HG02642 (cell line): ENCODE measurements at regions not wholly inside any gene's neighbourhood (a gene's known extent, or its start where the extent isn't known, plus 50 kb on each side); places are given as distances from the start of the nearest gene placed in this dataset.

Source experiments
- ATAC-seq: cut with Tn5 transposase; IDR thresholded peaks from one replicate; pipeline ENCODE4 v1.9.1; 2021; ENCODE audit warnings: mild to moderate bottlenecking; ENCODE audit not compliant: unreplicated experiment, poor library complexity

DNA sequence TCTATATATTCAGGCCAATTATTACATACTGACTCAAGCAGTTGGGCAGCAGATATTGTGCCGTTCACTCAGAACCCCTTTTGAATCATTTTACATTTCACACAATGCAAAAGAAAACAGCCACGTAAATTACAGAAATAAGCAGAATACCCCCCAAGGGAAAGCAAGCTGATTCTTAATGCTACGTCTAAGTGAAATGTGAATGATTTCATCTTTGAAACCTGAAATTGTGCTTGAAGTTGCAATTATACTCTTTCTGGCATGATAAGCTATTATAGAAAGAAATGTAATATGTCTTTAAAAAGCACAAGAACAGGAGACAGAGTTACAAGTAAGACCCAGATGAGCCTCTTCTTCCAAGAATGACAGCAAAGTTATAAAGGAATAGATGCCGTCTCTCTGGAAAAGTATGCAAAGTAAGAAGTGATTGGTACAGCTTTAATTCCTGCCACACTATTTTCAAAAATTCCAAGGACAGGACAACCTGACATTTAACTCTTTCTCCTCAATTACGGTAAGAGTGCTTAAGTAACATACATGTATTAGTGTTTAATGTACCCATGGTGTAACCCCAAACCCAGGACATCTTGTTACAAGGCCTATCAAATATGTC, 891.5 kb upstream of the ADGRL2 start:
- no peak for ATAC-seq

DNA sequence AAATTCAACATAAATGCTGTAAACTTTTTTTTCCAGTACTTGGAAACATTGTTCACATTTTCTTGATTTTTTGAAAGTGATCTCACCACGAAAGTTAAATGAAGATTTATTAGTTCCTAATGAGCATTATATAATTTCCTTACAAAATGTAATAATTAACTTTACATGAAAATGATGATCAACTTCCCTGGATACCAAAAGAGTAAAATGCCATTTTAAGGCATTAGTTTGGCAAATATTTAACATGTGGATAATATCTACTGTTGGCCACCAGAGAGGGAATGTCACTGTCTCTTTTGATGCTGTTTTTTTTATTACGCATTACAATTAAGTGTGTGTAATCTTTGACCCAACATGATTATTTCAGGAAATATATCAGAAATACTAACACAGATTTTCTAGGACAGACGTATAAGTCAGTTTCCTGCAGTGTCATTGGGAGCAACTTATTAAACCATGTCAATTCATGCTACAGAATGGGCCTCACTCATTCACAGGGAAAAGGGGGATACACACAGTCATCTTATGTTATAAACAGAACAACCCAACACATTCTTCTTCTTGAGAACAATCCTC, 903.9 kb upstream of the ADGRL2 start:
- no peak for ATAC-seq

DNA sequence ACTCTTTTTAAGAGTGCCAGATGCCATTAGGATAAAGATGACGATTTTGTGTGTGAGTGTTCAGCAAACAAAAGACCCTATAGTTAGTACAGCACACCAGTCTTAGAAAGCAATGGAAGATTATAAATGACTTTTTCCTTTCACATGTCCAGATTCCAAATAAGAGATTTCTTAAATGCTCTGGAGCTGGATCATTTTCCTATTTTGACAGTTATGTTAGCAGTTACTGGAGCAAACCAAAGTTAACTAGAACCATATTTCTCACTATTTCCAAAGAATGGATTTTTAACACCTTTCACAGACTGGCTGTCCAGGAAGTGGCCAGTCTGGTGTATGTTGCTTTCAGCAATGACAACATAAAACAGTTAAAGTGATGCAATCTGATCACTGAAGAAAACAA, 905.8 kb upstream of the ADGRL2 start:
- no peak for ATAC-seq

DNA sequence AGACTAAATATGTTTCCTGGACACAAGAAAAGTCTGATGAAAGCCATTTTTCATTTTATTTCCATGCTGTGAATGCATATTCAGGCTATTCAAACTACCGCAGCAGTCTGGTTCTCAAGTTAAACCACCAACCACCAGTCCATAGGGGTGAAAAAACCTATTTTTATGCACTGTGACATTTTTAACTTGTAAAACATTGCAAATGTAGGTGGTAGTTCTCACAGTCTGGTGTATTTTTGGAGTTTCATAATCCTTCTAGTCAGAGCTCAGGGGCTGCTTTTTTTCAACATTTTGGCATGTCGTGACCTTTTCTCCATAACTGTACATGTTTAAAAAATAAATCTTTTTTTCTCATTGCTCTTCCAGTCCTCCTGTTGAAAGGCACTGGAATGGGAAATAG, 907.6 kb upstream of the ADGRL2 start:
- ATAC-seq: no peak

DNA sequence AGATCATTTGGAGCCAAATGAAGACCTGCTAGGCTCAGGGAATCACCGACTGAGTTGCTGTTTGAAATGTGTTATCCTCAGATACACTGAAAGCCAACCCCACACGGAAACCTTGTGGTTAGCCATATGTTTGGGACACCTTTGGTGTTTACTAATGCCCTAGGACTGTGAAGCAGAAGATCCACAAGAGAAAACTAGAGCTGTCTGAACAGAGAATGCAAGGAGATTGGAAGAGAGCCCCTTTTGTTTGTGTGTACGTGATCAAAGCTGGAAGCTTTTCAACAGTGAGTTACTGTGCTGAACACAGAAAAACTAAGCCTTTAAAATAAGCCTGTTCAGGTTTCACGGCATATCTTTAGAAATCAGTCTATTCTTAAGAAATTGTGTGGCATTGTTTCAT, 908.2 kb upstream of the ADGRL2 start:
- ATAC-seq: no peak

DNA sequence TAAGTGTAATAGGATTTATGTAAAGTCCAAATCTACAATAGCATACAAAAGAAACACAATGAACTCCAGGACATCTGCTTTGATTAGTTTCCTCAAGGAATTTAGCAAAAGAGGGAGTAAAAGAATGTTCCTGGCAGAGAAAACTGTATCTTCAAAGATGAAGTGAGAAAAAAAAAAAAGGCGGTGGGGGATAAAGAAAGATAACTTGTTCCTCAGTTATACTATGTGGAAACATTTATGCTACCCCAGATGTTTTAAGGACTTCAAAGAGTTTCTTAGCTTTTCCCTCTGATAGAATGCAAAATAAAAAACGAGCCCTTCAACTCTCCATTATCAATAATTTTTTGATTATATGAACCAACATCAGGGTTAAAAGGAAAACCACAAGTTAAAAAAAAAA, 908.9 kb upstream of the ADGRL2 start:
- no peak for ATAC-seq

DNA sequence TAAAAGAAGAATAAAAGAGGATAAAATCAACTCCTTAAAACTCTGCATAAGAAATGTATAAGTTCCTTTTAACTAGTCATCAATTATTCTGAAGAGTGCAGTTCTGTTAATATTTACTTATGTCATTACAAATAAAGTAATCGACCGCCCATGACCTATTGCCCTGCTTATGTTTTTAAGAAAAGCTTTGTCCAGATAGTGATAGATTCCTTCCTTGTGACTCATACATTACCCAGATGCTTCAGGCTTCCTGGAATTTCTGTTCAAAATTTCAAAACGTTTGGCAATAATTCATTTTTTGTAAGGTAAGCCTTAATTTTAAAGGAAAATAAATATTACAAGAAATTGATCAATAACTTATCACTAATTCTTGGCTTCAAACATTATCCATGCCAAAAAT, 918.2 kb upstream of the ADGRL2 start:
- no peak for ATAC-seq

DNA sequence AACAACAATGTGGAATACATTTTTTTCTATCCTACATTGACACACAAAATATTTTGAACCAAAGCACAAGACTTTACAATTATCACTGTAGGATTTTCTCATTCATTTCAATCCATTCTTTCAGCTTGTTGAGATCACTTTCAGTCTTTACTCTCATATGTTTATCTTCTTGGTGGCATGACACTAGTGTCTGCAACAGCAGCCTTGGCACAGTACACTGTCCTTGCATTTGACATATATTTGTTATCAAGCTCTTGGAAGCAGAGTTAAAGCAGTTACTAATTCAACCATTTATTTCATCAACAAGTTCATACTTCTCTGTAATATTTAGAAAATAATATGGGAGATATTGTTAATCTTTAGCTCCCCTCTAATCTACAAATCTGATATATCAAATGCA, 922.4 kb upstream of the ADGRL2 start:
- no peak for ATAC-seq

DNA sequence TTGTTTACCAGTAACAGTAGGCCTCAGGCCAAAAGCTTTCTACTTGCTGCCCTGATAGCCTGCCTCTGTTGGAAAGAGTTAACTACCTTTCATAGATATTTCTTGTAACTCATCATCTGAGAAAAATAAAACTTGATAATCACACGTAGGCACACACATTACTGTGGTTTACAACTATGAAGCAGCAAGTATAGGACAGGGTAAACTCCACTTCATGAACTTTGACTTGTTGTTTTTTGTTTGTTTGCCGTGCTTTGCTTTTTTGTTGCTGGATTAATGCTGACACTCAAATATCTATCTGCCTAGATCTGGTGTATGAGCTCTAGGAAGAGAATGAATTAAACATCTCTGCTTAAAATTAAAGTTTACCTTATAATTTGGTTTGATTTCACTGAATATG, 924.7 kb upstream of the ADGRL2 start:
- ATAC-seq: no peak

DNA sequence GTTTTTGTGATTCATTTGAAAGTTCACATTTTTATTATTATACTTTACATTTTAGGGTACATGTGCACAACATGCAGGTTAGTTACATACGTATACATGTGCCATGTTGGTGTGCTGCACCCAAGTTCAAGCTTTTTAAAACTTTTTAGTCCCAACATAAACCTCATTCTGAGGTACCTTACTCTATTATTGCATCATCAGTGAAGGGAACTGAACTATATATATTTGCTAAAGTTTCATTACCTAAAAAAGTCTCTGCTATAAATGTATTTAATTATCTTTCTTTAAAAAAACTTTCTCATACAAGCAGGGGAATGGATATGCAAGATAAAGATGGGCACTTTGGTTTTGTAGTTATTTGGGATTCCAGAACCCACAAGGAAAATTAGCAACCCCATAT, 931.4 kb upstream of the ADGRL2 start:
- ATAC-seq: no peak

DNA sequence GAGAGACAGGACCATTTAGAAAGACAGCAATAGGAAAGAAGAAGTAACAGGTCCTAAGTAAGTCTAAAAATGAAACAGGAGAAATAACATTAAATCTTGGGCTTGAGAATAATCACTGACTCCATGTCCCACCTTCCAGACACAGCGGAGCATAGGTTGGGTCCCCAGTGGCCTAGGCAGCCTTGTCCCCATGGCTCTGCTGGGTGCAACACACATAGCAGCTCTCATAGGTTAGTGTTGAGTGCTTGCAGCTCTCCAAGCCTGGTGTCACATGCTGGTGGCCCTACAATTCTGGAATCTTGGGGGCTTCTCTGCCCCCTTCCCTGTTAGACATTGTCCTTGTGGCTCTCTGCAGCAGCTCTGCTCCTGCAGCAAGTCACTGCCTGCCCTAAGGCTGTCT, 952.8 kb upstream of the ADGRL2 start:
- no peak for ATAC-seq

DNA sequence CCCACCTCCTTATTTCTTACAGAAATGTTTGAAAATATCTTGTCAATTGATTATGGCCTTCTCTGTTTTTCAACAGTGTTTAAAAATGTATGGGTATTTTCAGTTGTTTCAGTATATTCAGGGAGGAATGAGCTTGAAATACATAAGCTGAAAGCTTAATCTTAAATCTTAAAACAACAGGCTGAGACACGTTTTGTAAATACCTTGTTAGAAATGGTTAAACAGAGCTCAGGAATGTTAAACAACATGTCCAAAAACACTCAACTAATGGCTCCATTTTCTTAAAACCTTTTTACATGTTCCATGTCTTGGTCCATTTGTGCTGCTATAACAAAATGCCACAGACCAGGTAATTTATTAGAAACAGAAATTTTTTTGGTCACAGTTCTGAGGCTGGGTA, 953.8 kb upstream of the ADGRL2 start:
- ATAC-seq: no peak

DNA sequence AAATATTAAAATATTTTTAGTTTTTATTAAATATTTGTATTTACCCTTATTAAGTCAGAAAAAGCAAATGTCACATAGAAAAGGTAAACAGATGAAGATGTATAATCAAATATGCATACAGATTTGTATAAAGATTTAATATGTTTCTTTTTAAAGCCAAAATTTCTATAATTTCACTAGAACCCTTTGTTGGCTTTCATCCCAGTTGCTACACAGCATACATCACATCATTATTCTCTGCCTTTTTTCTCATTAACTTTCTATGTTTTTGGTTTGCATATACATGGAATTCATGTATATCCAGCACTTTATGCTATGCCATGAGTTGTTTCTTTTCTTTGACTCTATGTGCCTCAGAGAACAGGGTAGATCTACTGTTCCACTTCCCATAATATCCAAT, 957.9 kb upstream of the ADGRL2 start:
- no peak for ATAC-seq

DNA sequence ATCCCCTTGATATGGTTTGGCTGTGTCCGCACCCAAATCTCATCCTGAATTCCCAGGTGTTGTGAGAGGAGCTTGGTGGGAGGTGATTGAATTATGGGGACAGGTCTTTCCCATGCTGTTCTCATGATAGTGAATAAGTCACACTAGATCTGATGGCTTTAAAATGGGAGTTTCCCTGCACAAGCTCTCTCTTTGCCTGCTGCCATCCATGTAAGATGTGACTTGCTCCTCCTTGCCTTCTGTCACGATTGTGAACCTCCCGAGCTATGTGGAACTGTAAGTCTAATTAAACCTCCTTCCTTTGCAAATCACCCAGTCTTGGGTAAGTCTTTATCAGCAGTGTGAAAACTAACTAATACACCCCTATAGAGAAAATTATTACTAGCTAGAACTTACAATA, 959.5 kb upstream of the ADGRL2 start:
- no peak for ATAC-seq

DNA sequence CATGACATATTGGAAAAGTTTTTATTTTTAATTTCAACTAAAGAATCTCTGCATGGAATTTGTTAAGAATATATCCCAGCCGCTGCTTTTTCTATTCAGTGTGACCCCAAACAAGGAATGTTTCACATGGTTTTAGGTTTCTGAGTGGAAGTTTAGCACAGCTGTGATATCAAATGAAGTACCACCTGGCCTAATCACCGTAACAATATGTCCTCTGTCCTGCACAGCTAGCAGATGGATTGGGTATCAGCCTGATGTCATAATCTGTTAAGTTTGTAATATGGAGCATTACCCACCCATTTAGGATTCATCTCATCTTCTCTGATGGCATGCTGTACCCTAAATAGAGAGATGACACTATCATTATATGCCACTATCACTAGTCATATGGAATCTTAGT, 963.7 kb upstream of the ADGRL2 start:
- no peak for ATAC-seq

DNA sequence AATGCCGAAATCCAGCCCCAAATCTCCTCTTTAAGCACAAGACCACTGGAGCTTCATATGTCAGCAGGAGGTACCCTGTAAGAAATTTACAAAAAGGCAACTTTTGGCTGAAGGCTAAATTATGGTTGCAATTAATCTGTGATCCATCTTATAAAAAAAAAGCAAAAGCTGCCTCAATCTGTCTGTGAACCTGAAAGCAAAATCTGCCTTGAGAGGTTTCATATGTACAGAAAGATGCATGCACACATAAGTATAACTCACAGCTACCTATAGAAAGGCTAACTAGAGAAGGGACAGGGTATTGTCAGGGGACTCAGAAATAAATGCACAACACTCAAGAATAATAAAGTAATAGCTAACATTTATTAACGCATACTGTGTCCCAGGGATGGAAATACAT, 964.2 kb upstream of the ADGRL2 start:
- ATAC-seq: no peak

DNA sequence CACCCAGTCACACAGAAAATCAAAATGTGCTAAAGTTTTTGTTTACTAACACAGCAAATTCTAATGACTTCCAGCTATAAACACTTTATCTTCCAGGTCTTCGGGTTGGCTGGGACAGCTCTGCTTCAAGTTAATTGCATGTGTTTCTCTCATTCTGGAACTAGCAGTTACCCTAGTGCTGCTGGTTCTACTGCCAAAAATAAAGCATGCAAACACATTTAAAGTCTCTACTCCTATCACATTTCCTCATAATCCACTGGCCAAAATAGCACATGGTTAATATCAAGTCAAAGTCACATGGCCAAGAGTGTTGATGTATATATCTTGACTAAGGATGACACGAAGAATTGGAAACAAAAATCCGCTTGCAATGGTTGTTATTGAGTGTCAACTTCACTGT, 973.1 kb upstream of the ADGRL2 start:
- no peak for ATAC-seq

DNA sequence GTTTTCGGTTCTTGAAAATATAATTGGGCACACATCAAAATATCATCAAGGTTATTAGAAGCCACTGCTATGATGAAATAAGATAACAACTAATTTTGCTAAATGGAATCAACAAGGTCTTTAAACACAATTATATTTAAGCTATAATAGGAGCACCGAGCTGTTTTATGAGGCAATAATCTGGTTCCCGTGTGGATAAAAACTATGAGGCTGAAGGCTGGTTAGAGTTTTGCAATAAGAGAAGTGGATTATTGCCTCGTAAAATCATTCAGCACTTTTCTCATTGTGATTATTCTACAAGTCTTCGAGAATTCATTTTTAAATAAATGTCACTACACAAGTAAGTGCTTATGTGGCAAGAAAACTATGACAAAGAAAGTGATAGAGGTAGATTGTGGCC, 975.7 kb upstream of the ADGRL2 start:
- ATAC-seq: no peak

DNA sequence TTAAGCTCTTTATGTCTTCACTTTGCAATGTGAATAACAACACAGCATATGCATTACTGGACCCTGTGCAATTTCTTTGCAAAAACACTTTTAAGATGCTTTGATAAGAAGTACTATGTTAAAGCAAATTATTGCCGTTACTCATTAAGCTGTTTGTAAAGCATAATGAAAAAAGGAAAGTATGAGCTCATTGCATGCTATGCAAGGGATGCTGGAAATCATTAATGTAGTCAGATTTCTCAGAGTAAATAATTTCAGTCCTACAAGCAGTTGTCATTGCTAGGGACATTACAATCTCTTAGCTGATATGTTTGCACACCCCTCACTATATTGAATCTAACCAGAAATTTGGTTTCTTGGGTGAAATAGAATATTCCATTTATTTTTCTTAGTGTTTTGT, 982.5 kb upstream of the ADGRL2 start:
- ATAC-seq: no peak

DNA sequence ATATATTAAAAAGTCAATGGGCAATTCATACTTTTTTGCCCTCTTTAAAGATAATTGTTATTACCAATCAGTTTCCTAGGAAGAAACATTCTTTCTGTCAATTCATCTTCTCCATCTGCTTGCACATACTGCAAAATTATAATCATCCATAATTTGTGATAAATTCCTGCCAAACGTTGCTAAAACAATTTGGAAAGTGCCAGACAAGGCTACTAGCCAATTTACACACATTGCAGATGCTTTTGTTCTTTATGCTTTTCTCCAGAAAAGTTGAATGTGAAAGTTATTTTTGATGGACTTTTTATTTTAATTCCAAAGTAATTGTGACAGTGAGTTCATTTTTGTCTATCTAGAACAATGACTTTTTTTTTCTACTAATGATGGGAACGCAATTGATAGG, 992.8 kb upstream of the ADGRL2 start:
- ATAC-seq: no peak

DNA sequence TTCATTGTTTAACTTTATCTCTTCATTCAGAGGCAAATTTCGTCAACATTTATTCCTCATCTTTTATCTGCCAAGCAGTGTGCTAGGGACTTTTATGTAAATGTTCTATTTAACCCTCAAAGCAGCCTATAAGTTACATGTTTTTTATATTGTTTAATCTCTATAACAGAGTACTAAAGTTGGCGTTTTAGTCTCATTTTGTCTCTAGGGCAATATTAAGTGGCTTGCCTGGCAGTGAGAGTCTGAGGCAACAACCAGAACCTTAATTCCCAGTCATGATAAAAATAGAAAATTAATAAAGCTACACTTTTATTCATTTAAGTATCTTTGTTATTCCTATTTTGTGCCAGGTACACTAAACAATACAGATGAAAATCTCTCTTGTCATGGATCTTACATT, 994.3 kb upstream of the ADGRL2 start:
- no peak for ATAC-seq

DNA sequence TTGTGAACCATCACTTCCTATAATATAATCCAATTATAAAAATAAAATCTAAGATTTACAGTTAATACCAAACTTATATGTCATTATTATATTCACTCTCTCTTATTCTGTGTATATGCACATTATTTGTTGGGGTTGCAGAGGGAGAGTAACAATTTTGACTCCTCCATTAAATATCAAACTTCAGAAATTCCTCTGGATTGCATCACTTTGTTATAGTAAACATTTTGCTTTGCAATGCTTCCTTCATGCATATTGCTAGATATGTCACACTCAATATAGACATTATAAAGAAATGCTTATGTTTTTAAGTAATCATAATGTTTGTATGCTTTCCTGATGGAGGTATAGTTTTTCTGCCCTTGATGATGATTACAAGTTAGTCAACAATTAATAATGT, 999.0 kb upstream of the ADGRL2 start:
- no peak for ATAC-seq

DNA sequence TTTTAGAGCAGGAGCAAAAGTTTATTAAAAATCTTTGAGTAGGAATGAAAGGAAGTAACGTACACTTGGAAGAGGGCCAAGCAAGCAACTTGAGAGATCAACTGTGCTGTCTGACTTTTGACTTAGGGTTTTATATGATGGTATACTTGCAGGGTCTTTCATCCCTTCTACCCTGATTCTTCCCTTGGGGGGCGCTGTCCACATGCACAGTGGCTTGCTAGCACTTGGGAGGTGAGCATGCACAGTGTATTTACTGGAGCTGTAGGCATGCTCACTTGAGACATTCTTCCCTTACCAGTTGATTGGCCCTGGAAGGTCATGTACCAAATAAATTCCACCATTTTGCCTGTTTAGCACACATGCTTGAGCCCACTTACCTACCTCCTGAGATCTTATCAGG, 1001.3 kb upstream of the ADGRL2 start:
- ATAC-seq: no peak
